MM.1S (cell line): ENCODE measurements at regions not wholly inside any gene's neighbourhood (a gene's known extent, or its start where the extent isn't known, plus 50 kb on each side); places are given as distances from the start of the nearest gene placed in this dataset.

Experiments used
- DNase-seq: peaks from one replicate; pipeline ENCODE4 v3.0.0-alpha.2; 2015
- H2AFZ ChIP-seq: fragments of 300-600 bp; sonication (generic); 2 replicates; pipeline ENCODE4 v1.6.0; 2016; ENCODE audit warnings: antibody characterized with exemption, low read length
- H3F3A ChIP-seq: fragments of 300-600 bp; sonication (generic); 2 replicates; pipeline ENCODE4 v1.6.1; 2016; ENCODE audit warnings: mild to moderate bottlenecking, antibody characterized with exemption, low read length, moderate library complexity, mixed read lengths; ENCODE audit not compliant: insufficient read depth
- H3K27ac ChIP-seq: fragments of 300-600 bp; sonication (generic); 2 replicates; pipeline ENCODE4 v1.5.1; 2016; ENCODE audit warnings: mild to moderate bottlenecking, low read length
- H3K27me3 ChIP-seq: fragments of 300-600 bp; sonication (generic); replicated peaks from 2 replicates; pipeline ENCODE4 v1.6.0; 2016; ENCODE audit warnings: low read length; ENCODE audit not compliant: insufficient read depth
- H3K36me3 ChIP-seq: fragments of 300-600 bp; sonication (generic); replicated peaks from 2 replicates; pipeline ENCODE4 v1.6.1; 2016; ENCODE audit warnings: mild to moderate bottlenecking, low read length, mixed read lengths; ENCODE audit not compliant: insufficient read depth
- H3K4me1 ChIP-seq: fragments of 300-600 bp; sonication (generic); 2 replicates; pipeline ENCODE4 v1.6.1; 2016; ENCODE audit warnings: low read length, mixed read lengths
- H3K4me2 ChIP-seq: fragments of 300-600 bp; sonication (generic); 2 replicates; pipeline ENCODE4 v1.6.0; 2016; ENCODE audit warnings: low read depth, low read length
- H3K4me3 ChIP-seq: fragments of 300-600 bp; sonication (generic); 2 replicates; pipeline ENCODE4 v1.5.1; 2016; ENCODE audit warnings: low read length, mixed read lengths
- H3K79me2 ChIP-seq: fragments of 300-600 bp; sonication (generic); 2 replicates; pipeline ENCODE4 v1.6.1; 2016; ENCODE audit warnings: mixed run types, low read length, mixed read lengths
- H3K9ac ChIP-seq: fragments of 300-600 bp; sonication (generic); 2 replicates; pipeline ENCODE4 v1.6.1; 2016; ENCODE audit warnings: low read length, mixed read lengths
- H3K9me2 ChIP-seq: fragments of 300-600 bp; sonication (generic); replicated peaks from 2 replicates; pipeline ENCODE4 v1.6.1; 2016; ENCODE audit warnings: mild to moderate bottlenecking, low read length, mixed read lengths; ENCODE audit not compliant: insufficient read depth
- H3K9me3 ChIP-seq: fragments of 300-600 bp; sonication (generic); replicated peaks from 2 replicates; pipeline ENCODE4 v1.6.1; 2016; ENCODE audit warnings: mild to moderate bottlenecking, low read length, mixed read lengths; ENCODE audit not compliant: insufficient read depth
- H4K20me1 ChIP-seq: fragments of 300-600 bp; sonication (generic); 2 replicates; pipeline ENCODE4 v1.6.1; 2016; ENCODE audit warnings: mild to moderate bottlenecking, low read length, moderate library complexity, mixed read lengths; ENCODE audit not compliant: insufficient read depth
- CTCF ChIP-seq: fragments of 300-600 bp; sonication (generic); IDR thresholded peaks from 2 replicates; pipeline ENCODE4 v1.5.1; 2016; ENCODE audit warnings: antibody characterized with exemption, low read length, mixed read lengths
- EZH2 ChIP-seq: fragments of 300-600 bp; sonication (generic); optimal IDR thresholded peaks from 2 replicates; pipeline ENCODE3; 2017; ENCODE audit warnings: low read depth, mild to moderate bottlenecking, antibody characterized with exemption, low read length, mixed read lengths
- EZH2phosphoT487 ChIP-seq: fragments of 300-600 bp; sonication (generic); IDR thresholded peaks from 2 replicates; pipeline ENCODE4 v1.6.1; 2018; ENCODE audit warnings: antibody characterized with exemption, low read length

DNA sequence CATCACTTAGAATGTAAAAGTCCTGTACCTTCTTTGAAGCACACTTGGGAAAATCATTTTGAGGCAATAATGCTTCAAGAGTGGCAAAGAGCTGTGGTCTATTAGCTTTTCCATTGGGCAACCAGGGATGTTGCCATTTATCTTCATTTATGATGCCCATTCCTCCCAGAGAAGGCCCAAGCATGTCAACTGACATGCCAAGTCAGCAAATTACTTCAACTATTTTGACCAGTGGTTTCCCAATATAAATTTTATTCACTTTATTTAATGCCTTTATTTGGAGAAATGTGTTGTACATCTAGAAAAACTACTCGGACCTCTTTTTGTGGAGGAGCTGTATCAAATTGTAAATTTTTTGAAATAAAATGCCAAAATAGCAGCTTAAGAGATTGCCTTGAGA, 164.1 kb upstream of the PCSK2 start:
- Histone ChIP-seq H3F3A (no peaks in the 10 kb centered on the region), H3K27ac (no peak overlapping the region), H3K4me3 (no peak overlapping the region), H2AFZ (no peak overlapping the region), H3K9ac (no peak overlapping the region), H3K79me2 (no peaks in the 10 kb centered on the region), H3K36me3 (no peaks in the 10 kb centered on the region), H3K4me2 (no peak overlapping the region), H3K27me3 (no peaks in the 10 kb centered on the region), H3K9me2 (no peaks in the 10 kb centered on the region), H4K20me1 (no peaks in the 10 kb centered on the region), H3K4me1 (no peaks in the 10 kb centered on the region), H3K9me3 (no peaks in the 10 kb centered on the region)
- TF ChIP-seq EZH2phosphoT487, result no peak
- TF ChIP-seq CTCF, result no peak
- TF ChIP-seq EZH2, result no peak
- no peak for DNase-seq

GRCh38 chr20:17066902-17067301, 159.9 kb upstream of the PCSK2 start:
- Histone ChIP-seq H3F3A (no peaks in the 10 kb centered on the region), H3K9me3 (no peaks in the 10 kb centered on the region), H3K79me2 (no peaks in the 10 kb centered on the region), H3K4me3 (no peak overlapping the region), H3K4me2 (no peak overlapping the region), H2AFZ (no peak overlapping the region), H3K27ac (no peak overlapping the region), H3K9ac (no peak overlapping the region), H3K27me3 (no peaks in the 10 kb centered on the region), H3K4me1 (no peaks in the 10 kb centered on the region), H3K36me3 (no peaks in the 10 kb centered on the region), H4K20me1 (no peaks in the 10 kb centered on the region), H3K9me2 (no peaks in the 10 kb centered on the region)
- TF ChIP-seq CTCF (no peak), EZH2phosphoT487 (no peak), EZH2 (no peak)
- DNase-seq, result no peak

DNA sequence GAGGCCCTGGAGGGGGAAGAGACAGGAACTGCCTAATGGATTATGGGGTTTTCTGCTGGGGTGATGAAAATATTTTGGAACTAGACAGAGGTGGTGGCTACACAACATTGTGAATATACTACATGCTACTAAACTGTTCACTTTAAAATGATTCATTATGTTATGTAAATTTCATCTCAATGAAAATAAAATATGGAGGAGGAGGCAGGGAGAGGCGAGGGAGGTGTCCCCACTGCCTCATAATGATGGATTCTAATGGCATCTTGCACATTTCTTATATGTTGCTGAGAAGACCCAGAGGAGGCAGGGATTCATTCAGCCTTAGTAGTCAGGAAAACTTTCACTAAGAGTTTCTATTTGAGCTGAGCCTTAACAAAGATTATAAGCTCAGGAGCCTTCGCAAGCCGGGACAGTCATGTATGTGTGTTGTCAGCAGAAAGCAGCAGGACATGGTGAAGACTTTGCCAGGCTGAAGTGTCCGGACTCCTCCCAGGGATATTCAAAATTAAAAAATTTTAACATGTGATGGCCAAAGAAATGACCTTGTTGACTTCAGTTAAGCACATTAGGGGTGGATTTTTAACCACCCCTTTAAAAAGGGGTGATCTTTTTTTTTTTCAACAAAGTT, 158.6 kb upstream of the PCSK2 start:
- DNase-seq, result no peak
- Histone ChIP-seq H2AFZ (no peak overlapping the region), H3K27ac (no peak overlapping the region), H4K20me1 (no peaks in the 10 kb centered on the region), H3K36me3 (no peaks in the 10 kb centered on the region), H3K27me3 (no peaks in the 10 kb centered on the region), H3F3A (no peaks in the 10 kb centered on the region), H3K4me3 (no peak overlapping the region), H3K4me1 (no peaks in the 10 kb centered on the region), H3K79me2 (no peaks in the 10 kb centered on the region), H3K9me2 (no peaks in the 10 kb centered on the region), H3K9me3 (no peaks in the 10 kb centered on the region), H3K4me2 (no peak overlapping the region), H3K9ac (no peak overlapping the region)
- no peak for TF ChIP-seq EZH2phosphoT487
- no peak for TF ChIP-seq EZH2
- TF ChIP-seq CTCF, result no peak
